ENCODE measurements at regions not wholly inside any gene's neighbourhood (a gene's known extent, or its start where the extent isn't known, plus 50 kb on each side); places are given as distances from the start of the nearest gene placed in this dataset.

DNA sequence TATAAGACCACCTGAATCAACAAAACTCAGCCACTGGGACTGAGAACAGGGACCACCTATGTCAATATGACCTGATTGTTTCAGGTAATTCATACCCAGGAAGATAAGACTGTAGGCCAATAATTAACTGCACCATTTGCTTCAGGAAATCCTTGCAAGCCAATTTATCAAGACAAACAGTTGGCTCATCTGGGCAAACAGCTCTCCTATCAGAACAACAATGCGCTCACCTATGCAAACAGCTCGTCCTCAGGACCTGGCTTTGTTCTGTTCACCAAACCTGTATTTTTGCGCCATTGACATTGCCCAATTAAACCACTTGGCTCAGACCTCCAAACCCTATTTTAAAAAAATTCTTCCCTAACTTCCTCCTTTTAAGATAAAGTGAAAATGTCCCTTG is 92.3 kb upstream of the MARCHF11 start:
- H4K20me1 ChIP-seq (ENCODE audit: insufficient read depth, low read length) = no peaks in the 10 kb centered on the region
- H3K9ac ChIP-seq (ENCODE audit: low read length) = no peak overlapping the region
- no peak overlapping the region for H3K4me2 ChIP-seq (ENCODE audit: low read length)
- no peaks in the 10 kb centered on the region for H3K27me3 ChIP-seq (ENCODE audit: insufficient read depth, low read length)
- no peak overlapping the region for H2AFZ ChIP-seq (ENCODE audit: low read length)
- no peaks in the 10 kb centered on the region for H3K9me2 ChIP-seq (ENCODE audit: low read depth, low read length)
- H3K4me3 ChIP-seq (ENCODE audit: low read depth, low read length, poor library complexity, severe bottlenecking) = no peak overlapping the region
- no peak overlapping the region for H3K27ac ChIP-seq (ENCODE audit: low read depth, low read length, poor library complexity, severe bottlenecking)
- H3K4me1 ChIP-seq (ENCODE audit: insufficient read depth, low read length, severe bottlenecking) = no peaks in the 10 kb centered on the region
- no peaks in the 10 kb centered on the region for H3K36me3 ChIP-seq (ENCODE audit: insufficient read depth, low read length)
- no peak for TF ChIP-seq CTCF (IDR thresholded peaks at IDR 0.05; ENCODE audit: low read length)
- TF ChIP-seq EZH2 (IDR thresholded peaks at IDR 0.05; ENCODE audit: borderline replicate concordance, low read length) = no peak
- H3K79me2 ChIP-seq (ENCODE audit: insufficient read depth, low read length) = no peaks in the 10 kb centered on the region
- H3K9me3 ChIP-seq (ENCODE audit: low read length) = no peaks in the 10 kb centered on the region
- H3F3A ChIP-seq (ENCODE audit: insufficient read depth, low read length) = no peaks in the 10 kb centered on the region

DNA sequence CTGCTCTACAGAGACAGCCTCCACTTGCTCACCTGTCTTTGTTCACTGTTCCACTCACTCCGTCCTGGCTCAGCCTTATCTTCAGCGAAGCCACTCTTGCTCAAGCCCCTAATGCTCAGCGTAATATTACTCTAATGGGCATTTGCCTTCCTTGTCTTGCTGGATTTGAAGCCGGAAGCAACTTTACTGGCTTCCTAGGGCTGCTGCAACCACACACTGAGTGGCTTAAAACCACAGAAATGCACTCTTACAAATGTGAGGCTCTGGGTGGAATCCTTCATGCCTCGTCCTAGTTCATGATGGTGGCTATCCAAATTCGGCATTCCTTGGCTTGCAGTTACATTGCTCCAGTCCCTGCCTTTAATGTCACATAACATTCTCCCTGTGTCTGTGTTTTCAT is 85.5 kb upstream of the MARCHF11 start:
- no peak for TF ChIP-seq CTCF (IDR thresholded peaks at IDR 0.05; ENCODE audit: low read length)
- no peak for TF ChIP-seq EZH2 (IDR thresholded peaks at IDR 0.05; ENCODE audit: borderline replicate concordance, low read length)
- no peaks in the 10 kb centered on the region for H3K79me2 ChIP-seq (ENCODE audit: insufficient read depth, low read length)

DNA sequence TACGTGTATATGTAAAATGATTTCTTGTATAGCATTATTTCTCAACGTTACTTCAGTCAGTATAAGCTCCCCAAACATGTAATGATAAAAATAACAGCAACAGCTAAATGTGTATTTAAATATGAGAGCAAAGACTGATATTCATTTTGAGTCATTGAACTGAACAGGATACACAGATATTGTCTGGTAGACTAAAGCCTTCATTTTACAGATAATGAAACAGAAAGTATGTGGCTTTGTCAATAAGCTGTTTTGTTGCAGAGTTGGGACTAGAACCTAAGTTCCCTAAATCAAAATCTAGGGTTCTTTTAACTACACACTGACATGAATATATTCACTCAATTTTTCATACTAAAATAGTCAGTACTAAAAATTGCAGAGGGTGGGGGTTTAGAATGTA is 80.4 kb upstream of the MARCHF11 start:
- no peak overlapping the region for H3K4me2 ChIP-seq (ENCODE audit: low read length)
- H3K36me3 ChIP-seq (ENCODE audit: insufficient read depth, low read length) = no peaks in the 10 kb centered on the region
- no peaks in the 10 kb centered on the region for H3K9me3 ChIP-seq (ENCODE audit: low read length)
- no peak overlapping the region for H3K27ac ChIP-seq (ENCODE audit: low read depth, low read length, poor library complexity, severe bottlenecking)
- no peaks in the 10 kb centered on the region for H4K20me1 ChIP-seq (ENCODE audit: insufficient read depth, low read length)
- no peak overlapping the region for H3K9ac ChIP-seq (ENCODE audit: low read length)
- H3K27me3 ChIP-seq (ENCODE audit: insufficient read depth, low read length) = no peaks in the 10 kb centered on the region
- H3K9me2 ChIP-seq (ENCODE audit: low read depth, low read length) = no peaks in the 10 kb centered on the region
- H2AFZ ChIP-seq (ENCODE audit: low read length) = no peak overlapping the region
- H3K4me3 ChIP-seq (ENCODE audit: low read depth, low read length, poor library complexity, severe bottlenecking) = no peak overlapping the region
- no peak for TF ChIP-seq EZH2 (IDR thresholded peaks at IDR 0.05; ENCODE audit: borderline replicate concordance, low read length)
- no peak for TF ChIP-seq CTCF (IDR thresholded peaks at IDR 0.05; ENCODE audit: low read length)
- no peaks in the 10 kb centered on the region for H3K4me1 ChIP-seq (ENCODE audit: insufficient read depth, low read length, severe bottlenecking)
- no peaks in the 10 kb centered on the region for H3K79me2 ChIP-seq (ENCODE audit: insufficient read depth, low read length)
- H3F3A ChIP-seq (ENCODE audit: insufficient read depth, low read length) = no peaks in the 10 kb centered on the region

More for the DNA sequence above, 85.5 kb upstream of the MARCHF11 start:
- Histone ChIP-seq H3K9ac (ENCODE audit: low read length) (no peak overlapping the region), H4K20me1 (ENCODE audit: insufficient read depth, low read length) (no peaks in the 10 kb centered on the region), H3K4me2 (ENCODE audit: low read length) (no peak overlapping the region), H2AFZ (ENCODE audit: low read length) (no peak overlapping the region), H3K9me3 (ENCODE audit: low read length) (no peaks in the 10 kb centered on the region), H3K27ac (ENCODE audit: low read depth, low read length, poor library complexity, severe bottlenecking) (no peak overlapping the region), H3K36me3 (ENCODE audit: insufficient read depth, low read length) (no peaks in the 10 kb centered on the region), H3K4me3 (ENCODE audit: low read depth, low read length, poor library complexity, severe bottlenecking) (no peak overlapping the region), H3K4me1 (ENCODE audit: insufficient read depth, low read length, severe bottlenecking) (no peaks in the 10 kb centered on the region), H3K9me2 (ENCODE audit: low read depth, low read length) (no peaks in the 10 kb centered on the region), H3F3A (ENCODE audit: insufficient read depth, low read length) (no peaks in the 10 kb centered on the region), H3K27me3 (ENCODE audit: insufficient read depth, low read length) (no peaks in the 10 kb centered on the region)
